Prostate gland (tissue), 2 donors: ENCODE measurements at regions not wholly inside any gene's neighbourhood (a gene's known extent, or its start where the extent isn't known, plus 50 kb on each side); places are given as distances from the start of the nearest gene placed in this dataset.

Experiments
- CTCF ChIP-seq, 4 experiments: fragments of 200-600 bp in 2 of 4; fragments of 450-650 bp in 2 of 4; sonication (generic) in 2 of 4; IDR thresholded peaks; 1 replicate in 3 of 4; 2 replicates in 1 of 4; pipeline ENCODE4 v1.5.1; 2016 to 2019; ENCODE audit warnings: antibody characterized with exemption in 4 of 4, mild to moderate bottlenecking in 2 of 4, moderate library complexity in 2 of 4
- POLR2A ChIP-seq: fragments of 450-650 bp; IDR thresholded peaks from one replicate; pipeline ENCODE4 v1.6.1; 2016; ENCODE audit warnings: antibody characterized with exemption, mild to moderate bottlenecking
- POLR2AphosphoS5 ChIP-seq: sonication (generic); formaldehyde crosslinking; IDR thresholded peaks from one replicate; pipeline ENCODE4 v1.6.1; 2017; ENCODE audit warnings: antibody characterized with exemption

GRCh38 chr10:59000162-59000825 lies 176.1 kb upstream of the PHYHIPL start:
- TF ChIP-seq CTCF (IDR thresholded peaks at IDR 0.05) (no peak), POLR2AphosphoS5 (no peak), POLR2A (no peak)
